ENCODE measurements at regions not wholly inside any gene's neighbourhood (a gene's known extent, or its start where the extent isn't known, plus 50 kb on each side); places are given as distances from the start of the nearest gene placed in this dataset.
A peak's percentile ranks its signal among the peaks of the same experiment; 100 is the strongest.

DNA sequence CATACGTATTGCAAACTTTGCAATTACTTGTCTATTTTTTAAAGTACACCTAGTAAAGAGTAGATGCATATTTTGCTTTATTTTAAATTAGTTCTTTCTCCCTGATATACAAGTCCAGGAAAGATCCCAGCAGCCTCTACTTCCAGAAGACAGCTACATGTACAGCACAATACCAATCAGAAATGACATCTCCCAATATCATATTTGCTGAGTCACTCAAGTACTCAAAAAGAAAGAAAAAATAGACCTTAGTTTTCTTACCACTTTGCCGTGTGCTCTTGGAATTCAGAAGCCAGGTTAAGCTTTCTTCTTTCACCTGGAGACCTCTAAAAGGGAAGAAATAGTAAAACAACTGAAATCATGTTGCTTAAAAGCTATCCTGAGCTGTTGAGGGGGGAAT lies 412.6 kb upstream of the RUNX1 start:
- TF ChIP-seq, protein P1, sequence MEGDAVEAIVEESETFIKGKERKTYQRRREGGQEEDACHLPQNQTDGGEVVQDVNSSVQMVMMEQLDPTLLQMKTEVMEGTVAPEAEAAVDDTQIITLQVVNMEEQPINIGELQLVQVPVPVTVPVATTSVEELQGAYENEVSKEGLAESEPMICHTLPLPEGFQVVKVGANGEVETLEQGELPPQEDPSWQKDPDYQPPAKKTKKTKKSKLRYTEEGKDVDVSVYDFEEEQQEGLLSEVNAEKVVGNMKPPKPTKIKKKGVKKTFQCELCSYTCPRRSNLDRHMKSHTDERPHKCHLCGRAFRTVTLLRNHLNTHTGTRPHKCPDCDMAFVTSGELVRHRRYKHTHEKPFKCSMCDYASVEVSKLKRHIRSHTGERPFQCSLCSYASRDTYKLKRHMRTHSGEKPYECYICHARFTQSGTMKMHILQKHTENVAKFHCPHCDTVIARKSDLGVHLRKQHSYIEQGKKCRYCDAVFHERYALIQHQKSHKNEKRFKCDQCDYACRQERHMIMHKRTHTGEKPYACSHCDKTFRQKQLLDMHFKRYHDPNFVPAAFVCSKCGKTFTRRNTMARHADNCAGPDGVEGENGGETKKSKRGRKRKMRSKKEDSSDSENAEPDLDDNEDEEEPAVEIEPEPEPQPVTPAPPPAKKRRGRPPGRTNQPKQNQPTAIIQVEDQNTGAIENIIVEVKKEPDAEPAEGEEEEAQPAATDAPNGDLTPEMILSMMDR (IDR thresholded peaks at IDR 0.05) = no peak
- TF ChIP-seq KDM1A (IDR thresholded peaks at IDR 0.05; ENCODE audit: low read depth) (no peak), JUN (IDR thresholded peaks at IDR 0.05) (no peak), MAFK (IDR thresholded peaks at IDR 0.05; ENCODE audit: partially characterized antibody) (peak; percentile 71)
- TF ChIP-seq, protein P2, sequence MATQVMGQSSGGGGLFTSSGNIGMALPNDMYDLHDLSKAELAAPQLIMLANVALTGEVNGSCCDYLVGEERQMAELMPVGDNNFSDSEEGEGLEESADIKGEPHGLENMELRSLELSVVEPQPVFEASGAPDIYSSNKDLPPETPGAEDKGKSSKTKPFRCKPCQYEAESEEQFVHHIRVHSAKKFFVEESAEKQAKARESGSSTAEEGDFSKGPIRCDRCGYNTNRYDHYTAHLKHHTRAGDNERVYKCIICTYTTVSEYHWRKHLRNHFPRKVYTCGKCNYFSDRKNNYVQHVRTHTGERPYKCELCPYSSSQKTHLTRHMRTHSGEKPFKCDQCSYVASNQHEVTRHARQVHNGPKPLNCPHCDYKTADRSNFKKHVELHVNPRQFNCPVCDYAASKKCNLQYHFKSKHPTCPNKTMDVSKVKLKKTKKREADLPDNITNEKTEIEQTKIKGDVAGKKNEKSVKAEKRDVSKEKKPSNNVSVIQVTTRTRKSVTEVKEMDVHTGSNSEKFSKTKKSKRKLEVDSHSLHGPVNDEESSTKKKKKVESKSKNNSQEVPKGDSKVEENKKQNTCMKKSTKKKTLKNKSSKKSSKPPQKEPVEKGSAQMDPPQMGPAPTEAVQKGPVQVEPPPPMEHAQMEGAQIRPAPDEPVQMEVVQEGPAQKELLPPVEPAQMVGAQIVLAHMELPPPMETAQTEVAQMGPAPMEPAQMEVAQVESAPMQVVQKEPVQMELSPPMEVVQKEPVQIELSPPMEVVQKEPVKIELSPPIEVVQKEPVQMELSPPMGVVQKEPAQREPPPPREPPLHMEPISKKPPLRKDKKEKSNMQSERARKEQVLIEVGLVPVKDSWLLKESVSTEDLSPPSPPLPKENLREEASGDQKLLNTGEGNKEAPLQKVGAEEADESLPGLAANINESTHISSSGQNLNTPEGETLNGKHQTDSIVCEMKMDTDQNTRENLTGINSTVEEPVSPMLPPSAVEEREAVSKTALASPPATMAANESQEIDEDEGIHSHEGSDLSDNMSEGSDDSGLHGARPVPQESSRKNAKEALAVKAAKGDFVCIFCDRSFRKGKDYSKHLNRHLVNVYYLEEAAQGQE (IDR thresholded peaks at IDR 0.05) = no peak
- TF ChIP-seq, protein P3, sequence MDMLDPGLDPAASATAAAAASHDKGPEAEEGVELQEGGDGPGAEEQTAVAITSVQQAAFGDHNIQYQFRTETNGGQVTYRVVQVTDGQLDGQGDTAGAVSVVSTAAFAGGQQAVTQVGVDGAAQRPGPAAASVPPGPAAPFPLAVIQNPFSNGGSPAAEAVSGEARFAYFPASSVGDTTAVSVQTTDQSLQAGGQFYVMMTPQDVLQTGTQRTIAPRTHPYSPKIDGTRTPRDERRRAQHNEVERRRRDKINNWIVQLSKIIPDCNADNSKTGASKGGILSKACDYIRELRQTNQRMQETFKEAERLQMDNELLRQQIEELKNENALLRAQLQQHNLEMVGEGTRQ (IDR thresholded peaks at IDR 0.05) = no peak

Measured in A549 (cell line).